NCI-H146 treated with DMSO at 0.1 percent for 48 hours (cell line): ENCODE measurements at regions not wholly inside any gene's neighbourhood (a gene's known extent, or its start where the extent isn't known, plus 50 kb on each side); places are given as distances from the start of the nearest gene placed in this dataset.

Experiments used
- DNase-seq: peaks from one replicate; lab custom pipeline; 2025; ENCODE audit not compliant: unreplicated experiment; lab: John Stamatoyannopoulos, UW

DNA sequence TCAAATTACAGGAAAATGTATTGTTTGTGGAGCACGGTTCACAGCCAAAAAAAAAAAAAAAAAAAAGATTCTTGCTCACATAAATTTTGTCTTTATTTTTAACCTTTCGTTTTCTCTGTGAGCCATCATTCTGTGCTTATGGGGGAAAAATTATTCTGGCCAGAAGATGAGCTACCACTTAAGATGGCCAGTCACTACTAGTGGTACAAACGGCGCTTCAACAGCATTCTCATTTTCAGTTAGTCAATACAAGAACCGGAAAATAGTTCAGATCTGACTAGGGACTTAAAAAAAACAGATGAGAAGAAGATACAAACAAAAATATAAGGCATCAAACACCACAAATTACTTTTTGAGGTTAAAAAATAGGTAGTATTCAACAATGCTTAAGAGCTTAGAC is 158.6 kb upstream of the CNTN5 start:
- no peak for DNase-seq

DNA sequence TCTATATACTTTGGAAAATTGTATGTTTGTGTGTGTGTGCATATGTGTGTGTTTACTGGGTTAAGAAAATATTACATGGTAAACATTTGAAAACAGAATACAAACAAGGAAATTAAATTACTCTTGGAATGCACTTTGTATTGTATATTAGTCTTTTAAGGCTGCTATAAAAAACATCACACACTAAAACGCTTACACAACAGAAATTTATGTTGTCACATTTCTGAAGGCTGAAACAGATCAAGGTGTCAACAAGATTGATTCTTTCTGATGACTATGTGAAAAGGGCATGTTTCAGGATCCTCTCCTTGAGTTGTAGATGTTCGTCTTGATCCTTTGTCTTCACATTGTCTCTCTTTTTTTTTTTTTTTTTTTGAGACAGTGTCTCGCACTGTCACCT is 149.1 kb upstream of the CNTN5 start:
- no peak for DNase-seq

DNA sequence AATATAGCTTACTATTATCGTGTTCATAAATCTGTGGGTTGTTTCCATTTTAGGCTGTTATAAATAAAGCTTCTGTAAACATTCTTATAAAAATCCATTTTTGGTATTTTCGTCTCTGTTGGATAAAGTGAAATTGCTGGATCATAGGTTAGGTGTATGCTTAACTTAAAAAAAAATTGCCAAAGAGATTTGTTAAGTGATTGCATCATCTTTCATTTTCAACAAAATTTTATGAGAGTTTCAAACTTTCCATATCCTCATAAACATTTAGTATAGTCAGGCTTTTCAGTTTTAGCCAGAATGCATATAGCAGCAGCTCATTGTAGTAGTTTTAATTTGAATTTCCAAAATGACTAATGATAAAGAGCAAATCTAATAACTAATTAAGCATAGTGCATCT is 146.7 kb upstream of the CNTN5 start:
- DNase-seq, result no peak

DNA sequence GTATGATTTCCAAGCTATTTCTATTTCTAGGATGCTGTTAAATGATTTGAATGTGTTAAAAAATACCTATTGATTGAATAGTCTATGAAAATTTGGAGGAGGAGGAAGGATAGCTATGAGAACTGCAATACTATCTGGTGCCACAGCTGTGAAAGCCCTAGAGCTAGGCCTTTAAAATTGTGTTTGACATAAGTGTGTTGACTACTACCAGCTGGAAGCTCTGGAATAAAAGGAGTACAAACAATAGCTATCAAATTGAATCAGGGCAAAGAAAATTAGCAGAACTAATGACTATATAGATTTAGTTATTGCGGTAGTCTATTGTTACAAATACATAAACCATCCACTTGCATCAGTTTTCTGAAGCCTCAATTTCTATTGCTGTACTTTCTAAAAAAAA is 124.8 kb upstream of the CNTN5 start:
- DNase-seq, result peak; percentile 20

DNA sequence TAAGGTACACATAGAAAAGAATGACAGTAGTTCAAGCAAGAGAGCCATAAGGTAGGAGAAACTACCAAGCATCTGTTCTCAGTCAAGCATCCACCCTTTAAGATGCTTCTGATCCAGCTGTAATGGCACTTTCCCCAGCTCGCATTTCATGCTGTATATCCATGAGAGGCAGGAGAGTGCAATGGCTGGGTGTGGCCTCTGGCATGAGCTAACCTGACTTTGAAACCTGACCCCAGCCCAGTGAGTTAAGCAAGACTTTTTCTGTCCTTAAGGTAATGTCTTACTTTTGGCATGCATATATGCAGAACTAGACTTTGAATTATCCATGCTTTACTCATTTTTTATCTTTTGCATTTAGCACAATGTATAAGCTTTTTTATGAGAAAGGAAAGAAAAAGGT is 79.8 kb upstream of the CNTN5 start:
- no peak for DNase-seq

DNA sequence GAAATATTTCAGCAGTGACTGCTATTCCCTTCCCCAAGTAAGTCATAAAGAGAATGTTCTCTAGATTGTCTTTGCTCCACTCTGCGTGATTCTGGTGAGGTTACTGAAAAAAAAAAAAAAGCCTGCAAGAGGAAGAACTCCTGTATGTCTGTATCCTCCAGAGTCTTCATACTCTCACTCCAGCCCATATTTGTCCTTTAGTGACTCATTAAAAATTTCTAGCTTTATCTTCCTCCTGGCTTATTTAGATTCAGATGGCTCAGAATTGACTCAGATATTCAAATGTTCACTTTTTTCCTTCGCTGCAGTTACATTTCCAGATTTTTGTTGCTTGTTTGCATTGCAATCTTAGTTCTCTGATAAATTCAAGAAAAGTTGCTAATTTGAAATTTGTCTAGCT is 76.3 kb upstream of the CNTN5 start:
- no peak for DNase-seq

DNA sequence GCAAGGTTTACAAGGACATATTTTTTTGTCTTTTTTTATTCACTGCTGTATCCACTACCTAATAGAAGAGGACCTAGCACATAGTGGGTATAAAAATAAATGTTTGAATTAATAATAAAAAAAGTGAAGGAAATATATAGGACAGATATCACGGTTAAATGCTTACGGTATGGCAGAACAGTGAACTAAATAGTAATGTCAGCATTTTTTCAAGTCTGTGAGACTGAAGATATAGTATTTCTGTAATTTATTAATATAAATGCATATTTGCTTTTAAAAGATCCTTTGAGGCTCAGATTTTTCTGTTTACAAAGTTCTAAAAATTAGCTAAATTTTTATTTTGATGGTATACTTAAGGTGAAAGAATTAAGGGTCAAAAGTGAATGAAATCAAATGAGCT is 68.6 kb upstream of the CNTN5 start:
- no peak for DNase-seq

DNA sequence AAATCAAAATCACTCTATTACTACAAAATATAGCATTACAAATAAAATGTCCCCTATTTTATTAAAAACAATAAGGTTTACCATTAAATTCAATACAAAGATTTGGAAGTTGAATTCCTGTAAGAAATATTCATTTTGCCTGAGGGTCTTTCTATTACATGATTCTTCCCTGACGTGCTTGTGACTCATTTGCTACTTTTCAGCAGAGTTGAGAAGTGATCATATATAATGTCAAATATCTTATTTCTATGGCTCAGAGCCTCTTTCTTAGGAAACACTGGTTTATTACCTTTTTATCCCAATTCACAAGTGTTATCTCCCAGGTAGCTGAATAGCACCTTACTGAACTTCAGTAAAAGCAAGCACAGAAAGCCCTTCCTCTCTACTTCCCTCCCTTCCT is 65.2 kb upstream of the CNTN5 start:
- no peak for DNase-seq

DNA sequence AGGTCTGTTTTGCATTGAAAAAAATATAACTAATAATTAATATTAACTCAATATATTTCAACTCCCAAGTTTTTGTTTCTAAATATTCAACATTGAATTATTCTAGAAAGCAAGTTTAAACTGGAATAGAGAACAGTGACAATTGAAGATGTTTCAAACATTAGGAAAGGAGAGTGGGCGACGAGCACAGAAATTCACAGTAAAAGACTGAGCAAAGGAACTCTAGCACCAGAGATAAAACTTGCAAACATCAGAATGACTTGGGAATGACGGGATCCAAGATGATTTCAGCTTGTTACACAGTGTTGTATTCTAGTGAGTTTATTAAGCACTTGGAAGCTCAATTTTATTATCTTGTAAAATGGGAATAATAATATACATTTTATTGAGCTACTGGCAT is 56.6 kb upstream of the CNTN5 start:
- DNase-seq, result no peak

DNA sequence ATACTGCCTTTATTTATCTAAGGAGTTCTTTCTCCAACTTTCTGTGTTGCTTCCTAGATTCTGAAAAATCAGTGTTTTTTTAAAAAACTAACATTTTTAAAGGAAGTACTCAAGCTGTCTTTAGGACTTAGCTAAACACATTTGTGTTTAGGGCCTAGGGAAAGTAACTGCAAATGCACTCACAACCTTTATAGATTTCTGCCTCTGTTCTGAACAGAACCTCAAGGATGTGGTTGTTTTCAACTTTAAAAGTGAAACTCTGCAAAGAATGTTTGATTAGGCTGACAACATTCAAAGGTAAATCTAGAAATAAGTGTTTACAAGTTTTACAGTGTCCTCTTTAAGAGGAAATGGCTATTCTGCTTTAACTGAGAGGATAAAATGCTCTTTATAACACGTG is 55.4 kb upstream of the CNTN5 start:
- no peak for DNase-seq

DNA sequence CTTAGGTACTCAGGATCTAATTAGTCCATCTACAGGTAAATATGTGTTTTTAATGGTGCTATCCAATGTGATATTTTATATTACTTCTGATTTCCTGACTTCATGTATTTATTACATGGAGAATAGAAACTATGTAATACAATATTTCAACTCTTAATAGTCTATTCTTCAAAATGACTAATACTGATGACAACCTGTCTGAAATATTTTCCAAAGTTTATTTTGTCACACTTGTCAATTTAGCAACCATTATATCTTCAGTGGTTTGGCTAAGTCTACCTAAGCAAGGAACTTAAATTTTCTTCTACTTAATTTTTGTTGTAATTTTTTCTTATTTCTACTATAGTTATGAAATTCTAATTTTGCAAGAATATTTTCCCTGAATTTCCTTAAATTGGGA is 55.0 kb upstream of the CNTN5 start:
- DNase-seq, result no peak

DNA sequence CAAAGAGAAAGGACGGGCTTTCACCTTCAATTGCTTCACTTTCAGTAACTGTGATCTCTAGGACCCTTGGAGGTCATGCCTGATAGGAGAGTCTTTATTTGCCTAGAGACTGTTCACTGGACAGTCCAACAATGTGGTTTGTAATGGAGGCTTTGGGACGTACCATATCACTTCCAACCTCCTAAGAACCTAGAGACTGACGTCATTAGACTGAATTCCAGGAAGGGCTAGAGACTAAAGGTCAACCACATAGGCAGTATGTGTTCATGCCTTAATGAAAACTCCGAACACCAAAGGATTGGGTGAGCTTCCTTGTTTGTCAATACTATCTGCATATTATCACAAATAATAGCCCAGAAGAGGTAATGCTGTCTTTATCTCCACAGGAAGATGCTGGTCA is 53.7 kb upstream of the CNTN5 start:
- no peak for DNase-seq
